Stomach (tissue), 8 donors: ENCODE measurements at regions not wholly inside any gene's neighbourhood (a gene's known extent, or its start where the extent isn't known, plus 50 kb on each side); places are given as distances from the start of the nearest gene placed in this dataset.

Experiments used
- DNase-seq, 2 donors: peaks; one replicate each; pipeline versions ENCODE4 v3.0.0 to v3.0.0-alpha.2; 2013 to 2019
- H3K27ac ChIP-seq, 5 donors: fragments of 200-600 bp in 4 of 5; sonication (generic) in 4 of 5; one replicate each; pipeline ENCODE4 v1.5.1; 2013 to 2019; ENCODE audit warnings: mild to moderate bottlenecking in 1 of 5, moderate library complexity in 1 of 5
- H3K27me3 ChIP-seq, 3 donors: fragments of 200-600 bp; sonication (generic); one replicate each; pipeline ENCODE4 v1.5.1; 2017 to 2019; ENCODE audit warnings: mixed run types in 1 of 3
- H3K36me3 ChIP-seq, 4 donors: fragments of 200-600 bp; sonication (generic); 1 replicate in 3 of 4; 2 replicates in 1 of 4; pipeline ENCODE4 v1.5.1; 2016 to 2019
- H3K4me1 ChIP-seq, 4 donors: fragments of 200-600 bp; sonication (generic); one replicate each; pipeline ENCODE4 v1.5.1; 2016 to 2019
- H3K4me3 ChIP-seq, 4 donors: fragments of 200-600 bp; sonication (generic) in 3 of 4; one replicate each; pipeline ENCODE4 v1.5.1; 2016 to 2019; ENCODE audit warnings: mild to moderate bottlenecking in 1 of 4
- H3K9me3 ChIP-seq, 4 donors: fragments of 200-600 bp; sonication (generic); one replicate each; pipeline ENCODE4 v1.5.1; 2016 to 2019
- CTCF ChIP-seq, 7 experiments: fragments of 450-650 bp in 4 of 7; fragments of 200-600 bp in 3 of 7; sonication (generic) in 3 of 7; IDR thresholded peaks; one replicate each; pipeline ENCODE4 v1.5.1; 2016 to 2019; ENCODE audit warnings: antibody characterized with exemption in 7 of 7, control low read depth in 2 of 7, mild to moderate bottlenecking in 1 of 7
- EP300 ChIP-seq: sonication (generic); formaldehyde crosslinking; IDR thresholded peaks from one replicate; pipeline ENCODE4 v1.6.1; 2017; ENCODE audit warnings: antibody characterized with exemption
- POLR2A ChIP-seq, 4 donors: fragments of 450-650 bp; IDR thresholded peaks; one replicate each; pipeline ENCODE4 v1.6.1; 2016; ENCODE audit warnings: antibody characterized with exemption in 4 of 4, control low read depth in 2 of 4, mild to moderate bottlenecking in 1 of 4, moderate library complexity in 1 of 4
- POLR2AphosphoS5 ChIP-seq, 3 donors: sonication (generic); formaldehyde crosslinking; IDR thresholded peaks; one replicate each; pipeline ENCODE4 v1.6.1; 2016; ENCODE audit warnings: antibody characterized with exemption in 3 of 3
- WGBS, 5 donors: extraction: QIAGEN DNeasy Blood & Tissue Kit in 3 of 5; methylation state at CpG; one replicate each; pipeline versions ENCODE4 v1.1.5 to v1.1.7; 2013 to 2018; 5-methylcytosine and 5-hydroxymethylcytosine counted together
- intact Hi-C: fragments of 100-400 bp; cut with DNase I; formaldehyde crosslinking; loops from one replicate; pipeline ENCODE4 v1.15.1; 2023; ENCODE audit warnings: low total_unique reads
- donor health status: healthy with polysubstance abuse.
- donor health status: Bipolar disorder and iron deficiency.
- donor health status: healthy.

GRCh38 chr4:14671146-14671545 lies 331.1 kb upstream of the CPEB2 start:
- intact Hi-C loops: no loop called here
- WGBS, 5 donors: 49 to 67% (median 53%) methylated on average over 2 of the region's 2 CpGs

GRCh38 chr4:14675279-14675985 lies 326.8 kb upstream of the CPEB2 start:
- H3K9me3 ChIP-seq: no peaks in the 10 kb centered on the region
- H3K27me3 ChIP-seq: no peaks in the 10 kb centered on the region
- WGBS, 5 donors: 76 to 84% (median 77%) methylated on average over 3 of the region's 3 CpGs
- no peak overlapping the region for H3K4me3 ChIP-seq
- DNase-seq: no peak
- no peak overlapping the region for H3K27ac ChIP-seq
- no peaks in the 10 kb centered on the region for H3K36me3 ChIP-seq
- no peaks in the 10 kb centered on the region for H3K4me1 ChIP-seq
- TF ChIP-seq POLR2A (IDR thresholded peaks at IDR 0.05): no peak
- no peak for TF ChIP-seq CTCF (IDR thresholded peaks at IDR 0.05)
- no peak for TF ChIP-seq EP300
- TF ChIP-seq POLR2AphosphoS5 (IDR thresholded peaks at IDR 0.05): no peak
- intact Hi-C loops: no loop called here

More at GRCh38 chr4:14671146-14671545, 331.1 kb upstream of the CPEB2 start:
- no peaks in the 10 kb centered on the region for H3K36me3 ChIP-seq
- H3K27me3 ChIP-seq: no peaks in the 10 kb centered on the region
- no peak for DNase-seq
- peaks cover 4 to 10% (median 7%) of the 10 kb centered on the region in 4 donors for H3K9me3 ChIP-seq
- H3K4me3 ChIP-seq: no peak overlapping the region
- no peaks in the 10 kb centered on the region for H3K4me1 ChIP-seq
- TF ChIP-seq POLR2AphosphoS5 (IDR thresholded peaks at IDR 0.05): no peak
- TF ChIP-seq EP300: no peak
- TF ChIP-seq POLR2A (IDR thresholded peaks at IDR 0.05): no peak
- TF ChIP-seq CTCF (IDR thresholded peaks at IDR 0.05): no peak
- no peak overlapping the region for H3K27ac ChIP-seq

DNA sequence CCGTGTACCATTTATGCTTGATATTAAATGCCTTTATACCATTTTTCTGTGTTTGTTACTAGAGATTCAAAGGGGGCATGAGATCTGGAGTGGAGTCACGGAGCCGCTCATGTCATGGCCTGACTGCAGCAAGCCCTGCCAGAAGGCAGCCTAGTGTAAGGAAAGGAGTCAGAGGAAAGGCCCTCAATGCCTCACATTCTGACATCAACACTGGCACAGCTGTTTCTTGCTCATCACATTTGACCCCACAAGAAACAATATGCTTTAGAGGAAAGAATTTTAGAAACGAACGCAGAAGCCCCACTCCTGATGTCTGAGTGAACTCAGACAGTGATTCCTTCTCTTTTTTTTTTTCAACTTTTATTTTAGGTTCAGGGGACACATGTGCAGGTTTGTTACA lies 322.4 kb upstream of the CPEB2 start:
- H3K36me3 ChIP-seq: no peaks in the 10 kb centered on the region
- H3K27ac ChIP-seq: no peak overlapping the region
- H3K4me3 ChIP-seq: no peak overlapping the region
- H3K9me3 ChIP-seq: no peaks in the 10 kb centered on the region
- DNase-seq: no peak
- no peaks in the 10 kb centered on the region for H3K27me3 ChIP-seq
- TF ChIP-seq CTCF (IDR thresholded peaks at IDR 0.05) (no peak), POLR2A (IDR thresholded peaks at IDR 0.05) (no peak), EP300 (no peak), POLR2AphosphoS5 (IDR thresholded peaks at IDR 0.05) (no peak)
- intact Hi-C loops: no loop called here
- H3K4me1 ChIP-seq: no peaks in the 10 kb centered on the region
- WGBS, 5 donors: 83 to 91% (median 89%) methylated on average over 5 of the region's 5 CpGs

GRCh38 chr4:14681330-14681729 lies 321.0 kb upstream of the CPEB2 start:
- DNase-seq: no peak
- H3K36me3 ChIP-seq: no peaks in the 10 kb centered on the region
- H3K4me3 ChIP-seq: no peak overlapping the region
- TF ChIP-seq POLR2AphosphoS5 (IDR thresholded peaks at IDR 0.05) (no peak), EP300 (no peak), POLR2A (IDR thresholded peaks at IDR 0.05) (no peak), CTCF (IDR thresholded peaks at IDR 0.05) (no peak)
- 74 to 85% (median 80%) methylated on average over 3 to 4 of the region's 4 CpGs for WGBS, 5 donors
- H3K4me1 ChIP-seq: no peaks in the 10 kb centered on the region
- intact Hi-C loops: no loop called here
- H3K27ac ChIP-seq: no peak overlapping the region
- no peaks in the 10 kb centered on the region for H3K9me3 ChIP-seq
- H3K27me3 ChIP-seq: no peaks in the 10 kb centered on the region
